A204.1 (cell line): ENCODE measurements at regions not wholly inside any gene's neighbourhood (a gene's known extent, or its start where the extent isn't known, plus 50 kb on each side); places are given as distances from the start of the nearest gene placed in this dataset.
"Not testable (repeated sequence)": the region's sequence is repeated elsewhere in the genome, so short reads cannot be mapped to it uniquely, and the experiment has no call there.

ENCODE experiments used
- FAIRE-seq: peaks from 2 replicates; lab custom pipeline; 2012; peaks lifted over from hg19 to GRCh38; lab: Jason Lieb, UNC

DNA sequence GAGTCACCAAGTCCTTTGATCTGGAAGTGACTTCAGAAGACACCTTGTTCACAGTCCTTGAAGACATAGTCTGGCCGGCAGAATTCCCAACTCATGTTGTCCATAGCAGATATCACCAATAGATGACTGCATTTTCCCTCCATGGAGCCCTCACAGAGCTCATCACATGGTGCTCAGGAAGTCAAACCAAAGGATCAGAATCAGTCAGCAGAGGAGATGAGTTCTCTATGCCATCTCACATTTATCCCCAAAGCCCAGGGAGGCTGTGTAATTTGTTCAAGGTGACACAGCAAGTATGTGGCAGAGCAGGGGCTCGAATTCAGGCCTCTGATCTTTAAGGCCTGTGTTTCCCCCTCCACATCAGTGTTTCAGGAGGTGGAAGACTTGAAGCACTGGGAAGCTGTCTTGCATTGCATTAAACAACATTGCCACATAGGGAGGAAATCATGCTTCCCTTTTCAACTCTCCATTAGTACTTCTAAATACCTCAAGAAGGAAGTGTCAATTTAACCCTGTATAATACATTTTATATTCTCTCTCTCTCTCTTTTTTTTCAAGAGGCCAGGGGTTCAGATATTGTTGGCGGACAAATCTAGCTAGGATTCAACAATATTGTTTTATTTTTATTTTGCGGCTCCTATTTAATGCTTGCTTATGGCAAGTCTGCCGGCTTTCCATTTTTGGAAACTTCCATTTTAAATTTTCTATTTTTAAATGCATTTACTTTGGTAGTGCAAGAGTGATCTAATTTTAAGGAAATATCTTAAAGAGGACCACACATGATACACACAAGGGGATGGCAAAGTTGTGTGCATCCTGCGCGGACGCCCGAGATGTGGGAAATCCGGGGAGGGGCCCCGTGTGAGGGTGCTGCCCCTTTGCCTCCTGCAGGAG, 61.9 kb downstream of the NPIPB5 start:
- not testable (repeated sequence) for FAIRE-seq

DNA sequence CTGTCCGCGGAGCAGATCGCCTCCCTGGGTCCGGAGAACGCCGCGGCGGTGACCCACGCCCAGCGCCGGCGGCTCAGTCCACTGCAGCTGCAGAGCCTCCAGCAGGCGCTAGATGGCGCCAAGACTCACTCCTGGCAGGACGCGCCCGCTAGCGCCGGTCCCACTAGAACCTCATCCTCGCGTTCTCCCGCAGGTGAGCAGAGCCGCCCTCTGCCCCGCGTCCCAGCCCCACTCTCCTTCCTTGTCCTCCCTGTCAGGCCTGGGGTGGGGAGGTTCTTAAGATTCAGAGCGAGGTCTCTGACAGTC, 62.5 kb downstream of the NPIPB5 start:
- not testable (repeated sequence) for FAIRE-seq

DNA sequence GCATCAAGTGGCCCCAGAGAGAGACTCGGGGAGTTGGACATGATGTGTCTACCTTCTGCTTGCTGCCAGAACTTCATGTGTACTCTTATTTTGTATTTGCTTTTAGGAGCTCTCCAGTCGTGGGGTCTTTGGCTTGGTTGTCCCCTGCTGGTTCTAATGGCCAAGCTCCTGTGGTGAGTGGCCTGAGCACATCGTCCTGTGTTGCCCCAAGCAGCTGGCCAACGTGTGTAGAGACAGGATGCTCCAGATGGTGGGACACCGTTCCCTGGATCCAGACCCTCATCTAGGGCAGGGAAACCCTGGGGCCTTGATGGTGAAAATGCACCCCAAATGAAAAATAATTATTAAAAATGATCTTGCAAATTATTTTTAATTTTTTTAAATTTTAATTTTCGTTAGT, 65.8 kb downstream of the NPIPB5 start:
- not testable (repeated sequence) for FAIRE-seq

DNA sequence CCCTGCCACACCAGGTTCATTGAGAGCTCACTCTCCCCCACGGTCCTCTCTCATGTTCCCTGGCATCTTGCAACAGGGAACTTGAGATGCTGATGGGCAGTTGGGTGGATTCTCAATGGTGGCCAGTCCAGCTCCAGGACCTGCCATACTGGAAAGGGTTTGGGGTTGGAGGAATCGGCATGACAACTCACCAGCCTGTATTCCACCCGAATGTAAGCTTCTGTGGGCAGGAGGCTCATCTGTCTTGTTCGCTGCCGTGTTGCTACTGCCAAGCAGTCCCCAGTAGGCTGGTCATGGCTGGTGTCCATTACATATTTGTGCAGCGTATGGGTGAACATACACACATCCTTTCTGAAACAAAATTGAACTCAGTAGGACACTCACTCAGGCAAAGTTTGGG, 72.5 kb downstream of the NPIPB5 start:
- FAIRE-seq = not testable (repeated sequence)

DNA sequence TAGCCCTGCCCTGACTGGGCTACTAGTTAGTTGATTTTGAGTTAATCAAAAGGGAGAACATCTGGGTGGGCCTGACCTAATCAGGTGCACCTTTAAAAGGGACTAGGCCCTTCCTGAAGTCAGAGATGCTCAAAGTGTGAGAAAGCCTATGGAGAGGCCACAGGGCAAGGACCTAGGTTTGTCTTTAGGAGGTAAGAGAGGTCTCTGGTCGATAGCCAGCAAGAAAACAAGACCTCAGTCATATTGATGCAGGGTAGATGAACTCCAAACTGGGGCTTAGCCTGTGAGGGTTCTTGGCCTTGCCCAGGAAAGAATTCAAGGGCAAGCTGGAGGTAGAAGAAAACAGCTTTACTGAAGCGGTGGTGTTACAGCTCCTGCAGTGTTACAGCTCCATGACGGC, 73.8 kb downstream of the NPIPB5 start:
- FAIRE-seq = not testable (repeated sequence)

DNA sequence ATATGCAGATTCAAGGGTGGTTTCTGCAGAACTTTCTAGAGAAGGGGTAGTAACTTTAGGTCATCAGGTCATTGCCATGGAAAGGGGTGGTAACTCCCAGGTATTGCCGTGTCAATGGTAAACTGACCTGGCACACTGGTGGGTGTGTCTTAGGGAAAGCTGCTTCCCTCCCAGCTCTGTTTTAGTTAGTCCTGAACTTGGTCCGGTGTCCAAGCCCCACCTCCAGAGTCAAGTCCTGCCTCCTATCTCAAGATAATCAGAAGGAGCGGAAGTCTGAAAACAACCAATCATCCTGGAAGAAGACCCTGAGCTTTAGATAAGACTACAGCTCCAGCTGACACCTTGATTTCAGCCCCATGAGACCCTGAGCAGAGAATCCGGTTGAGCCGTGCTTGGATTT, 74.2 kb downstream of the NPIPB5 start:
- FAIRE-seq = not testable (repeated sequence)

DNA sequence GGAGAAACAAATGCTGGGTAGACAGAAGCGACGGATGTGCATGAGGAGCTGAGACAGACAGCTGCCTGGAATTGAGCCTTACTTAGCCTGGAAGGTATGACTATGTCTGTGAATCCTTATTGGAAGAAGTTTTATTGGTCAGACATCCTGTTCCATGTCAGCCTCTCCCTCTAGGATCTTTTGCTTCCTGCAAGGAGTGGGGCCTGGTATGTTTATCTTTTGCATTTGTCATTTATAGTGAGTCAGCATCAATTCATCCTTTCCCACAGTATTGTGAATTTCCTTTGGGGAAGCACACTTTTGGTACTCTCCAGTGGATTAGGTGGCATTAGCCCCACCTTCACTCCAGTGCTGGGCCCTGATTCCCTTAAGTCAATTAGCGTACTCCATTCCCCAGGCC, 74.7 kb downstream of the NPIPB5 start:
- not testable (repeated sequence) for FAIRE-seq

DNA sequence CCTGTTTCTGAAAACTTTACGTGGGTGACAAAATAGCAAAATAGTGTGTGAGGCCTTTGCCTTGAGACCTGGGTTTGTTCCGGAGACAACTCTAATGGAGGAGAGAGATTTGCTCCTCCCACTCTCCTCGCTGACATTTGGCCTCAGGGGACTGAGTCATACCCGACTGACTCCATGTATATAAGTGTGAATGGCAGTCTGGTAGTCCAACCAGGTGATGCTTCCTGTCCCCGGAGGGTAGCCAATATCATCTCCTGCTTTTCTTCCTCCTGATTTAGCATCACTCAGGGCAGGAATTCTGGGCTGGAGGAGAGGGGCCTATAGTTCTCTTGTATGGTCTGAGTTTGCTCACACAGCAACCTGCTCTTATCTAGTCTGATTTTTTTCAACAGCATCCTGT, 76.0 kb downstream of the NPIPB5 start:
- FAIRE-seq = not testable (repeated sequence)

DNA sequence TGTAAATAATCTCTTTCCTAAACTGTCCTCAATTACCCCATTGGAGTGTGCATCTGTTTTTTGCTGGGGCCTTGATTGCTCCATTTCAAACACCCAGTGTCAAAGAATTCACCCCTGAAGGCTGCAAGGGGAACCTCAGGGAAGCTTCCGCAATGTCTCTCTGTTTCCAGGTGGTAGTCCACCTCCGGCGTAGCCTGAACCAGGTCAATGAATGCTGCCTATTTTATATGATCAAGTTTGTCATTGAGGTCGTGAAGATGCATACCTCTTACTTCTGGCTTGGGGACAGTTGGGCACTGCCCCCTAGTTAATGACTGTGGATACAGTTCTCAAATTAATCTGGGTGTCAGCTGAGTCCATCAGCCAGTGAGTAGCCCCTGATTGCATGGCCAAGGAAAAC, 79.1 kb downstream of the NPIPB5 start:
- not testable (repeated sequence) for FAIRE-seq

DNA sequence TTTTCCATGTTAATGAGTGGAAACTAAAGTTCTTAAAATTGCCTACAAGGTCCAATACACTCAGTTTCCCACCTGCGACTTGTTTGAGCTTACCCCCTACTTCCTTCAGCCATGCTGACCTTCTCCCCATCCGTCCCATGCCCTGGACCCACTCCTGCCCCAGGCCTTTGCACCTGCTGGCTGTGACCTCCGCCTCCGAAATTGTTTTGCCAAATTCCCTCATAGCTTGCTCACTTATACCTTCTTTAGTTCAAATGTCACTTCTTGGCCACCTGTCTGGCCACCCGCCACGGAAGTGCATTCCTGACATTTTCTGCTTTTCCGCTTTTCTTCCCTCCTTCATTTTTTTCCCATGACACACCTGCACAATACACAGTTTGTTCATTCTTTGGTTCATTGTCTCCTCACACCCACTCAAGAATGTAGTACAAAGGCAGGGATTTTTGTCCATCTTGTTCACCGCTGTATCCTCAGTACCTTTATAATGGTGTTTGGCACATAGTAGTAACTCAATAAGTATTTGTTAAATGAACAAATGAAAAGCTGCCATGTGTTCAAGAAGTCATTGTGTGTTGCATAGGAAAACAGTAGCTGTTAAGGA, 85.9 kb downstream of the NPIPB5 start:
- not testable (repeated sequence) for FAIRE-seq

DNA sequence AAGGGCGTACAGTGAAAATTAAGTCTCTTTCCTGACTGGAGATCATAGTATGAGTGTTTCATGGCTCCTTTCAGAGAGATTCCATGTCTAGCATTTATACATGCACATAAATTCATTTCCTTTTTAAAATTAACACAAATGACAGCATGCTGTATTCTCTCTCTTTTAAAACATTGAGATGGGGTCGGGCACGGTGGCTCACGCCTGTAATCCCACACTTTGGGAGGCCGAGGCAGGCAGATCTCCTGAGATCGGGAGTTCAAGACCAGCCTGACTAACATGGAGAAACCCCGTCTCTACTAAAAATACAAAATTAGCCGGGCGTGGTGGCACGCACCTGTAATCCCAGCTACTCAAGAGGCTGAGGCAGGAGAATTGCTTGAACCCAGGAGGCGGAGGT, 93.1 kb downstream of the NPIPB5 start:
- not testable (repeated sequence) for FAIRE-seq

DNA sequence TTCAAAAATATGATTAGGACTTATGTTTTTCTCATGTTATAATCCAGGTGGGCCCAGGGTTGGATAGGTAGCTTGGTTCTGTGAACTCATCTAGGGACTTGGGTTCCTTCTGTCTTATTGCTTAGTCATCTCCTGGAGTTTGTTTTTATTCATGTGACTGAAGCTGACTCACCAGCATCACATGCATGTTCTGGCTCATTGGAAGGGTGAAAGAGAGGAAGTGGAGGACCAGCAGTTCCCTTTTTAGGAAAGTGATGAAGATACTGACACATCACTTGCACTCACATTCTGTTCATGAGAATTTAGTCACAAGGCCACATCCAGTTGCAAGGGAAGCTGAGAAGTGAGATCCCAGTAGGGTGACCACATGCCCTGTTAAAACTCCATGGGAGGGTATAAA, 95.9 kb downstream of the NPIPB5 start:
- not testable (repeated sequence) for FAIRE-seq

DNA sequence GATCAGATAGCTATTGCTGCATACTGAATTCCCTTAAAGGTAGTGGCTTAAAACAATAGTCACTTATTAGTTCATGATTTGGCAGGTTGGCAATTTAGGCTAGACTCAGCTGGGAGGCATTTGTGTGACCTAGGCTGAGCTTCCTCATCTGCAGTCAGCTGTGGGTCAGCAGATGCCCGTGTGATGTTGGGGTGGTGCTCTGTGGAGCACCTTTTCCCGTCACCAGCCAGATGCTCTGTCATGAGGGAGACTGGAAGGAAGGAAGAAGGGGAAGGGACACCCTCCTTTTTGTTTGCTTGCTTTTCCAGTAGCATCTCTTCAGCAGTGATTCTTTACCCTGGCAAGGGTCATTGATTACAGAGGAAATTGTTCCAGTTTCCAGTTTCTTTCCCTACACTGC, 99.1 kb downstream of the NPIPB5 start:
- not testable (repeated sequence) for FAIRE-seq

DNA sequence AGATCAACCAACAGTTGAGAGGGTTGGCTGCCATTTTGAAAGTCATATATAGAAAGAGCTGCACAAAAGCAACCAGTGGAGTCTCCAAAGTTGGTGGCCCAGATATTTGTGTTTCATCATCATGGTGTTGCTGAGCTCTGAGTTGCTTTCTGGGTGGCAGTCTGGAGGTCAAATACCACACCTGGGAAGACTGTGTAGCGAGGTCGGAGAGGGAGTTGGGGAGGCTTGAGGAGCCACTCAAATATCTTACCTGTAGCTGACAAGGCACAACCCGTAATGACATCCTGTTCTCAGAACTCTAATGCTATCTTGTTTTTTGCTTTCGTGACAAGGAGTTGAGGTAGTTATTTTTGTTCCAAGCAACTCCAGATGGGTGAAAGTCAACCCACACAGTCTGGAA, 100.4 kb downstream of the NPIPB5 start:
- not testable (repeated sequence) for FAIRE-seq

DNA sequence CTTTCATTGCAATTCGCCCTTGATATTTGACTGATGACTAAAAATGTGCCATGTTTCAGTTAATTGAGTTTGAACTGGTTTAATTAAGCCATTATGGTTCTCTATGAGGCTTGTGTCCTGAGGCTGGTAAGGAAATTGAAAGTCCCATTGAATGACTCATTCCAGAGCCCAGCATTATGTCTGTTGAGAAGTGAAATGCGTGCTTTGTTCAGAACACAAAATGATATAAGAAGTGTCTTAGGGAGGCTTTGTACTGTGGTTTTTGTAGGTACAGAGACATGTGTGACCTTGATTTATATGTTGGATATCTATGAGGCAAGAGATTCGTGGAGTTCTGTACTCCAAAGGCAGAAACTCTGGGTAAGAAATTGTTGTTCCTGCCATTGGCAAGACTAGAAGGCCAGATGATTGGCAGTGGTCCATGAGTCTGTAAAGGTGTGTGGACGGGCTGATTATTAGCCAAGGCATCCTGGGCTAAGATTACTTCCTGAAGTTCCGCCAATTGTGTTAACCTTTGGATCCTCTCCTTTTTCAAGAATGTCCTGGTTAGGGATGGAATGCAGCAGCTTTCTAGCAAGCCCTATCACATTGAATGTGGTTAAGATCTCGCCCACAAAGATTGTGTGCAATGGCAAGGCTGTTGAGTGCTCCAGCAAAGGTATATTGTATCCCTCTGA, 103.7 kb downstream of the NPIPB5 start:
- FAIRE-seq = no peak

DNA sequence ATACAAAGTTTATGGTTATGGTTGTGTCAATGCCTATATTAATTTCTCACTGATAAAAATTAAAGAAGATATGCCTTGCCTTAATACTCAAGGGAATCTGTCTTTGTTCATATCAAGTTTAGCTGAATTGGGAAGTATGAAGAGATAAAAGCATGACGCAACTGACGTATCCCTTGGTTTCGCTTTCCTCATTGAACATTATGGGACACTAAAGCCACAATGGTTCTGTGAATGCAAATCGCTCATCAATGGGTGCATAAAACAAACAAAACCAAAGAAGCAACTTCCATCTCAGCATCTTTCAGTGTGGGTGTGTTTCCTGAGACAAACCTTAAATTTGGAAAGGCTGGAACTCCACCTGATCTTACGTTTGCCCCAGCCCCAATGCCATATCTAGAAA, 108.2 kb downstream of the NPIPB5 start:
- no peak for FAIRE-seq

DNA sequence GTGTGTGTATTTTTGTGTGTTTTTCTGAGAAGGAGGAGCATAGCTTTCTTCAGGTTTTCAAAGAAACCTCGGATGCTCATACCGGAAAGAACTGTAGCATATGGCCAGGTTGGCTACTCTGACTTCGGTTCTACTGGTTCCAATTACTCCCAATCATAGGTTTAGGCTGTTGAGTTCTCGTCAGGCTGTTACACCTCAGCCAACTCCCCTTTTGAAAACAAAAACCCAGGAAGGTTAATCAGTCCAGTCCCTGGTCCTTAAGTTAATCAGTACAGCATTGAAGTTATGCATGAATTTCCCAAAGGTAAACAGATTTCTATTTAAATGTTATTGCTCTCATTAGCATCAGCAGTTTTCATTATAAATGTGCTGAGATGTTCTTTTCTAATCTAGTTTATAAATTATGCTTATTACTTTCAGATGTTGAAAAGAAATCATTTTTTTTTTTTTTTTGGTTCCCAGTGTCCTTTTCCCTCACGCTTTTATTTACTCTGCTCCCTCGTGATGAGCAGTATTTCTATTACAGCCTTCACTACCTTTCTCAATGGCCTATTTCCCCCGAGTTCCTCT, 111.0 kb downstream of the NPIPB5 start:
- FAIRE-seq = no peak

DNA sequence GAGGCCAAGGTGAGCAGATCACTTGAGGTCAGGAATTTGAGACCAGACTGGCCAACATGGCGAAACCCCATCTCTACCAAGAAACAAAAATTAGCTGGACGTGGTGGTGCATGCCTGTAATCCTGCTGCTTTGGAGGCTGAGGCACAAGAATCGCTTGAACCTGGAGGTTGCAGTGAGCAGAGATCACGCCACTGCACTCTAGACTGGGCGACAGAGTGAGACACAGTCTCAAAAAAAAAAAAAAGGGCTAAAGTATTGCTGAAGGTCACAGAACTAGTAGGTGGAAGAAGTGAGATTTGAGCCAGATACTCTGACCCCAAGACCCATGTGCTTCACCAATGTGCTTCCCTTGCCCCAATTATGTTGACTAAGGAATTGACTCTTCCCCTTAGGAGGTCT, 112.0 kb downstream of the NPIPB5 start:
- no peak for FAIRE-seq

DNA sequence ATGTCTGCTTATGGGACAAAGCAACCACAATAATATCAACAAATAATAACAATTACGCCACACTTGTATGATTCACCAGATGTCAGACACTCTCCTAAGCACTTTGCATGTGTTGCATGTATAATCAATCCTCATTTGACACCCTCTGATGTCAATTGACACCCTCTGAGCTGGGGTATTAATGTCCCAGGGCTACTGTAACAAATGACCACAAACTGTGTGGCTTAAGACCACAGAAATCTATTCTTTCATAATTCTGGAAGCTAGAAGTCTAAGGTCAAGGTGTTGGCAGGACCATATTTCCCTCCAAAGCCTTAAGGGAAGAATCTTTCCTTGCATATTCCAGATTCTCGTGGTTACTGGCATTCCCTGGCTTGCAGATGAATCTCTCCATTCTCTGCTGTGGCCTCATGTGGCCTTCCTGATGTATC, 112.7 kb downstream of the NPIPB5 start:
- FAIRE-seq = no peak

DNA sequence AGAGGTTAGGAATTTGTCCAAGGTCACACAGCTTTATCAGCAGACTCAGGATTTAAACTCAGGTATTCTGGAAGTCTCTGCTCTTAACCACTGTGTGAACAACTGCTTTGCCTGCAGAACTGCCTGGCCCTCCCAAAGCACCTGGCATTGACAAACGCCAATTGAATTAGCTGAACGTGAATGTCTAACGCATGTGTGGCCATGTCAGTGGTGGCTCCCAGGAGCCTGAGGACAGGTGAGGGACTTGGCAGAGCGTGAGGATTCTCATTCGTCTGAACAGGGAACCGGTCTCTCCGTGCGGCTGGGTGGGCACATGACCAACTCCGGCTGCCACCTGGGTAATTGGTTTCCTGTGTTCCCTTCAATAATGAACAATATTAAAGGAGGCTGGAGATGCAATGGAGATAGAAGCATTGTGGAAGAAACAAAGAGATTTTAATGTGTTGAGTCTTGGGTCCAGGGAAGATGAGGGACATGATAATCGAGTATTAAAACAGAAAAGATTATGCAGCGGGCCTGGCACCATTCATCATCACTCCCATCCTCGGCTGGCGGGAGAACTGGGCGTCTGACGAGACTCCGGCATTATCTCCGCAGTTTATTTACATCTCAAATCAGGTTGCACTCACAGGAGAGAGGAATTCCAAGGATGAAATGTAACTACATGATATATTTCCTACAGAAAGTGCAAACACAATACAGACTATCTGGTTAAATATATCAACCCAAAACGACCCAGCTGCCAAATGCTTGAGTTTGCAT, 113.5 kb downstream of the NPIPB5 start:
- FAIRE-seq = no peak

DNA sequence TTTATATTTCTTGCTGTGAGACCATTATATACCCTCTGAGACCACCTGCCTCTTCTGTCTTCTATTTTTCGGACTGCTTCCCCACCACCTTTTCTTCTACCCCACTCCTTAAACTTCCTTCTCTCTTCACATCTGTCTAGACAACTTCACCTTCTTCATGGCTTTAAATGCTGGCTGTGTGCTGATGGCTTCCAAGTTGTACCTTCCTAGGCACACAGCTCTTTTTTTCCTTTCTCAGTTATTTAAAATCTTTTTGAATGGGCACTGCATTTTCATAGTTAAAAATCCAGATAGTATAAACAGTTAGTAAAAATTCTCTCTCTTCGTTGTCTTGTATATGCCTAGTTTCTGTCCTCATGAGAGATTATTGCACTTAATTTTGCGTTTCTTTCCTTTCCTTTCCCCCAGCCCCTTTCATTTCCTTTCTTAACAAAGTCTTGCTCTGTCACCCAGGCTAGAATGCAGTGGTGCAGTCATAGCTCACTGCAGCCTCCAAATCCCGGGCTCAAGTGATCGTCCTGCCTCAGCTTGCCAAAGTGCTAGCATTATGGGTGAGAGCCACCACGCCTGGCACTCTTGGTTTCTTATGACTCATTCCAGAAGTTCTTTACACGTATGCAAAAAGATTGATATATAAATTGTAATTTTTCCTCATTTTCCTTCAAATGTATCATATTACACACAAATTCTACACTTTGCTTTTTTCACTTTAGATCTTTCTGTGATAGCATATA, 114.3 kb downstream of the NPIPB5 start:
- FAIRE-seq = no peak

DNA sequence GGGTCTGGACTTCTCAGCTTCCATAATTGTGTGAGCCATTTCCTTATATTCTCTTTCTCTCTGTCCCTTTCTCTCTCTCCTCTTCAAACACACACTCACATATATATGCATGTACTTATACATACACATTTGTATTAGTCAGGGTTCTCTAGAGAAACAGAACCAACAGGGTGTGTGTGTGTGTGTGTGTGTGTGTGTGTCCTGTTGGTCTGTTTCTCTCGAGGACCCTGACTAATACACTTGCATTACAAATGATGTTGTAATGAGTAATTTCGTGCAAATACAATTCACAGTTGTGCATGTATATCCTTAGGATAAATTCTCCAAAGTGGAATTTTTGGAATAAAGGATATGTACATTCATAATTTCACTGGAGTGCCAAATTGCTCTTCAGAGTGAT, 115.3 kb downstream of the NPIPB5 start:
- FAIRE-seq = no peak
